Activated CD8-positive, alpha-beta memory T cell treated with anti-CD3 and anti-CD28 coated beads, Interleukin-2, amount 10 ng/mL, durations not matched to agents 7 days and 5 days (primary cell): ENCODE measurements at regions not wholly inside any gene's neighbourhood (a gene's known extent, or its start where the extent isn't known, plus 50 kb on each side); places are given as distances from the start of the nearest gene placed in this dataset.

ENCODE experiments used
- ATAC-seq: fragments of 150-1000 bp; cut with Tn5 transposase; one replicate; pipeline ENCODE4 v1.10.0; 2021; ENCODE audit warnings: moderate library complexity
- CTCF ChIA-PET: fragments of 350-600 bp; sonication (Branson Sonifier 250); formaldehyde crosslinking; loops from one replicate; lab custom pipeline; 2021; ENCODE audit warnings: antibody characterized with exemption; lab: Charles Lee
- DNase-seq: peaks from one replicate; pipeline ENCODE4 v3.0.0-alpha.2; 2020
- H3K27ac Mint-ChIP-seq: one replicate; pipeline ENCODE4 v1.8.0; 2021; ENCODE audit warnings: mild to moderate bottlenecking, mixed read lengths
- H3K27me3 Mint-ChIP-seq: one replicate; pipeline ENCODE4 v1.8.0; 2021; ENCODE audit warnings: mixed read lengths
- H3K36me3 Mint-ChIP-seq: one replicate; pipeline ENCODE4 v1.8.0; 2021; ENCODE audit warnings: mild to moderate bottlenecking, mixed read lengths
- H3K4me1 Mint-ChIP-seq: one replicate; pipeline ENCODE4 v1.8.0; 2021; ENCODE audit warnings: mixed read lengths
- H3K4me3 Mint-ChIP-seq: one replicate; pipeline ENCODE4 v1.8.0; 2021; ENCODE audit warnings: mild to moderate bottlenecking, moderate library complexity, mixed read lengths
- H3K9me3 Mint-ChIP-seq: one replicate; pipeline ENCODE4 v1.8.0; 2022; ENCODE audit warnings: low read depth, mixed read lengths

- H3K4me1 Mint-ChIP-seq: no peaks in the 10 kb centered on the region
- no peak overlapping the region for H3K27ac Mint-ChIP-seq
- H3K36me3 Mint-ChIP-seq: no peaks in the 10 kb centered on the region
These were observed 2807.4 kb upstream of the PCDH20 start for GRCh38 chr13:64223016-64223415.

GRCh38 chr13:64206430-64207225 is 2791.0 kb upstream of the PCDH20 start:
- DNase-seq (no peak), ATAC-seq (no peak)
- Mint-ChIP-seq H3K4me3 (no peak overlapping the region), H3K9me3 (peaks cover 4% of the 10 kb centered on the region), H3K4me1 (no peaks in the 10 kb centered on the region), H3K27ac (no peak overlapping the region), H3K36me3 (no peaks in the 10 kb centered on the region), H3K27me3 (no peaks in the 10 kb centered on the region)
- CTCF ChIA-PET: no interaction called here

More at GRCh38 chr13:64223016-64223415, 2807.4 kb upstream of the PCDH20 start:
- CTCF ChIA-PET: no interaction called here
- DNase-seq: no peak
- Mint-ChIP-seq H3K4me3 (no peak overlapping the region), H3K9me3 (peaks cover 5% of the 10 kb centered on the region), H3K27me3 (no peaks in the 10 kb centered on the region)
- ATAC-seq: no peak

GRCh38 chr13:64202517-64202916 is 2786.9 kb upstream of the PCDH20 start:
- H3K9me3 Mint-ChIP-seq: peaks cover 4% of the 10 kb centered on the region
- H3K4me3 Mint-ChIP-seq: no peak overlapping the region
- no peak for ATAC-seq
- no peak for DNase-seq
- H3K4me1 Mint-ChIP-seq: no peaks in the 10 kb centered on the region
- H3K27ac Mint-ChIP-seq: no peak overlapping the region
- H3K36me3 Mint-ChIP-seq: no peaks in the 10 kb centered on the region
- CTCF ChIA-PET: no interaction called here
- no peaks in the 10 kb centered on the region for H3K27me3 Mint-ChIP-seq

- CTCF ChIA-PET: no interaction called here
- H3K27ac Mint-ChIP-seq: no peak overlapping the region
- H3K4me3 Mint-ChIP-seq: no peak overlapping the region
- DNase-seq (no peak), ATAC-seq (no peak)
- no peaks in the 10 kb centered on the region for H3K4me1 Mint-ChIP-seq
- no peaks in the 10 kb centered on the region for H3K27me3 Mint-ChIP-seq
- peaks cover 6% of the 10 kb centered on the region for H3K9me3 Mint-ChIP-seq
- no peaks in the 10 kb centered on the region for H3K36me3 Mint-ChIP-seq
These were observed 2781.6 kb upstream of the PCDH20 start for GRCh38 chr13:64197232-64197631.

- H3K27ac Mint-ChIP-seq: no peak overlapping the region
- no peaks in the 10 kb centered on the region for H3K4me1 Mint-ChIP-seq
- no peaks in the 10 kb centered on the region for H3K27me3 Mint-ChIP-seq
- ATAC-seq (no peak), DNase-seq (no peak)
- H3K9me3 Mint-ChIP-seq: peaks cover 2% of the 10 kb centered on the region
- no peak overlapping the region for H3K4me3 Mint-ChIP-seq
- H3K36me3 Mint-ChIP-seq: no peaks in the 10 kb centered on the region
- CTCF ChIA-PET: no interaction called here
These were observed 2771.0 kb upstream of the PCDH20 start for GRCh38 chr13:64186503-64187250.

- no peaks in the 10 kb centered on the region for H3K4me1 Mint-ChIP-seq
- peaks cover 2% of the 10 kb centered on the region for H3K9me3 Mint-ChIP-seq
- ATAC-seq (no peak), DNase-seq (no peak)
- H3K4me3 Mint-ChIP-seq: no peak overlapping the region
- no peaks in the 10 kb centered on the region for H3K36me3 Mint-ChIP-seq
- H3K27me3 Mint-ChIP-seq: no peaks in the 10 kb centered on the region
- CTCF ChIA-PET: no interaction called here
- H3K27ac Mint-ChIP-seq: no peak overlapping the region
These were observed 2770.4 kb upstream of the PCDH20 start for GRCh38 chr13:64186071-64186470.

- H3K36me3 Mint-ChIP-seq: no peaks in the 10 kb centered on the region
- H3K4me3 Mint-ChIP-seq: no peak overlapping the region
- H3K27ac Mint-ChIP-seq: no peak overlapping the region
- H3K9me3 Mint-ChIP-seq: peaks cover 2% of the 10 kb centered on the region
- no peaks in the 10 kb centered on the region for H3K27me3 Mint-ChIP-seq
- CTCF ChIA-PET: no interaction called here
- DNase-seq: no peak
- no peaks in the 10 kb centered on the region for H3K4me1 Mint-ChIP-seq
- no peak for ATAC-seq
These were observed 2765.1 kb upstream of the PCDH20 start for GRCh38 chr13:64180756-64181155.

GRCh38 chr13:64165826-64166225 is 2750.2 kb upstream of the PCDH20 start:
- H3K4me3 Mint-ChIP-seq: no peak overlapping the region
- no peaks in the 10 kb centered on the region for H3K27me3 Mint-ChIP-seq
- no peak for DNase-seq
- no peaks in the 10 kb centered on the region for H3K9me3 Mint-ChIP-seq
- H3K4me1 Mint-ChIP-seq: no peaks in the 10 kb centered on the region
- CTCF ChIA-PET: no interaction called here
- ATAC-seq: no peak
- H3K36me3 Mint-ChIP-seq: no peaks in the 10 kb centered on the region
- no peak overlapping the region for H3K27ac Mint-ChIP-seq

- Mint-ChIP-seq H3K27ac (no peak overlapping the region), H3K4me3 (no peak overlapping the region), H3K4me1 (no peaks in the 10 kb centered on the region), H3K9me3 (no peaks in the 10 kb centered on the region), H3K36me3 (no peaks in the 10 kb centered on the region), H3K27me3 (no peaks in the 10 kb centered on the region)
- CTCF ChIA-PET: no interaction called here
- ATAC-seq (no peak), DNase-seq (no peak)
These were observed 2748.8 kb upstream of the PCDH20 start for GRCh38 chr13:64164435-64164834.

- no peak overlapping the region for H3K27ac Mint-ChIP-seq
- H3K36me3 Mint-ChIP-seq: no peaks in the 10 kb centered on the region
- H3K9me3 Mint-ChIP-seq: peaks cover 5% of the 10 kb centered on the region
- no peaks in the 10 kb centered on the region for H3K4me1 Mint-ChIP-seq
- ATAC-seq (no peak), DNase-seq (no peak)
- H3K27me3 Mint-ChIP-seq: no peaks in the 10 kb centered on the region
- no peak overlapping the region for H3K4me3 Mint-ChIP-seq
- CTCF ChIA-PET: no interaction called here
These were observed 2744.8 kb upstream of the PCDH20 start for GRCh38 chr13:64160479-64160878.

- Mint-ChIP-seq H3K27me3 (no peaks in the 10 kb centered on the region), H3K36me3 (no peaks in the 10 kb centered on the region), H3K4me3 (no peak overlapping the region), H3K27ac (no peak overlapping the region), H3K9me3 (peaks cover 5% of the 10 kb centered on the region), H3K4me1 (no peaks in the 10 kb centered on the region)
- ATAC-seq (no peak), DNase-seq (no peak)
- CTCF ChIA-PET: no interaction called here
These were observed 2743.3 kb upstream of the PCDH20 start for GRCh38 chr13:64158908-64159307.

- no peak for ATAC-seq
- CTCF ChIA-PET: no interaction called here
- H3K9me3 Mint-ChIP-seq: peaks cover 14% of the 10 kb centered on the region
- no peak overlapping the region for H3K27ac Mint-ChIP-seq
- H3K4me1 Mint-ChIP-seq: no peaks in the 10 kb centered on the region
- no peaks in the 10 kb centered on the region for H3K36me3 Mint-ChIP-seq
- no peak for DNase-seq
- H3K27me3 Mint-ChIP-seq: no peaks in the 10 kb centered on the region
- H3K4me3 Mint-ChIP-seq: no peak overlapping the region
These were observed 2738.9 kb upstream of the PCDH20 start for GRCh38 chr13:64154514-64154913.

GRCh38 chr13:64130600-64130999 is 2715.0 kb upstream of the PCDH20 start:
- no peak overlapping the region for H3K4me3 Mint-ChIP-seq
- peaks cover 12% of the 10 kb centered on the region for H3K9me3 Mint-ChIP-seq
- H3K4me1 Mint-ChIP-seq: no peaks in the 10 kb centered on the region
- H3K27ac Mint-ChIP-seq: no peak overlapping the region
- CTCF ChIA-PET: no interaction called here
- no peak for DNase-seq
- ATAC-seq: no peak
- no peaks in the 10 kb centered on the region for H3K36me3 Mint-ChIP-seq
- no peaks in the 10 kb centered on the region for H3K27me3 Mint-ChIP-seq

- no peaks in the 10 kb centered on the region for H3K36me3 Mint-ChIP-seq
- H3K4me1 Mint-ChIP-seq: no peaks in the 10 kb centered on the region
- ATAC-seq: no peak
- H3K27ac Mint-ChIP-seq: no peak overlapping the region
- no peaks in the 10 kb centered on the region for H3K27me3 Mint-ChIP-seq
- CTCF ChIA-PET: no interaction called here
- DNase-seq: no peak
- H3K9me3 Mint-ChIP-seq: peaks cover 12% of the 10 kb centered on the region
- H3K4me3 Mint-ChIP-seq: no peak overlapping the region
These were observed 2714.5 kb upstream of the PCDH20 start for GRCh38 chr13:64130171-64130570.
